H1 (cell line): ENCODE measurements at regions not wholly inside any gene's neighbourhood (a gene's known extent, or its start where the extent isn't known, plus 50 kb on each side); places are given as distances from the start of the nearest gene placed in this dataset.

Experiments used
- CTCF ChIP-seq, 3 experiments: IDR thresholded peaks; 1 replicate in 2 of 3; 2 replicates in 1 of 3; pipeline versions ENCODE4 v1.5.1 to v1.6.1; 2011; ENCODE audit warnings: low read length in 3 of 3, mild to moderate bottlenecking in 3 of 3, inconsistent platforms in 2 of 3, low read depth in 1 of 3, moderate library complexity in 1 of 3; ENCODE audit not compliant: insufficient read depth in 1 of 3; ENCODE audit errors: control extremely low read depth in 1 of 3
- HDAC2 ChIP-seq, 2 experiments: fragments of 300-600 bp in 1 of 2; sonication (generic) in 1 of 2; IDR thresholded peaks; 2 replicates each; pipeline ENCODE4 v1.6.1; 2011 to 2012; ENCODE audit warnings: low read depth in 2 of 2, low read length in 2 of 2, mild to moderate bottlenecking in 2 of 2, moderate library complexity in 2 of 2, borderline replicate concordance in 1 of 2, inconsistent platforms in 1 of 2
- KDM5A ChIP-seq: fragments of 200-600 bp; IDR thresholded peaks from 2 replicates; pipeline ENCODE4 v1.7.1; 2012; ENCODE audit warnings: mild to moderate bottlenecking, low read length, inconsistent platforms, mixed read lengths
- POLR2A ChIP-seq, 2 experiments: IDR thresholded peaks; 1 replicate in 1 of 2; 2 replicates in 1 of 2; pipeline ENCODE4 v1.6.1; 2011; ENCODE audit warnings: low read depth in 2 of 2, low read length in 2 of 2, mild to moderate bottlenecking in 2 of 2; ENCODE audit errors: control extremely low read depth in 1 of 2

GRCh38 chr3:159829056-159829455, 159.6 kb upstream of the IL12A start:
- TF ChIP-seq KDM5A (no peak), CTCF (IDR thresholded peaks at IDR 0.05; ENCODE audit: control extremely low read depth in 1 of 3, insufficient read depth in 1 of 3, low read depth in 1 of 3, low read length in 3 of 3) (no peak), POLR2A (IDR thresholded peaks at IDR 0.05; ENCODE audit: control extremely low read depth in 1 of 2, low read depth in 2 of 2, low read length in 2 of 2) (no peak), HDAC2 (IDR thresholded peaks at IDR 0.05; ENCODE audit: borderline replicate concordance in 1 of 2, low read depth in 2 of 2, low read length in 2 of 2) (no peak)
